ENCODE measurements at regions not wholly inside any gene's neighbourhood (a gene's known extent, or its start where the extent isn't known, plus 50 kb on each side); places are given as distances from the start of the nearest gene placed in this dataset.

- TF ChIP-seq CTCF (IDR thresholded peaks at IDR 0.05) (no peak), POLR2A (IDR thresholded peaks at IDR 0.05) (no peak)
Measured at GRCh38 chr3:135867911-135868310, 97.6 kb upstream of the PPP2R3A start.
